ENCODE measurements at regions not wholly inside any gene's neighbourhood (a gene's known extent, or its start where the extent isn't known, plus 50 kb on each side); places are given as distances from the start of the nearest gene placed in this dataset.

GRCh38 chr2:215876139-215876936, 137.0 kb downstream of the MREG start:
- Histone ChIP-seq H3K9me3 (ENCODE audit: insufficient read depth in 2 of 2, low read depth in 1 of 2, low read length in 1 of 2) (peaks cover 0 to 3% of the 10 kb centered on the region in 2 experiments; a peak in 2 of 4 replicates), H2BK5ac (ENCODE audit: low read depth, low read length) (no peak overlapping the region), H4K8ac (ENCODE audit: extremely low read depth, insufficient read depth, low read length) (no peak overlapping the region), H3K27ac (ENCODE audit: low read depth, low read length) (no peak overlapping the region), H3K14ac (ENCODE audit: insufficient read length) (no peak overlapping the region), H2AK5ac (ENCODE audit: low read depth, low read length) (no peak overlapping the region), H3K4me2 (ENCODE audit: insufficient read depth in 1 of 2, low read depth in 2 of 2, low read length in 2 of 2) (no peak overlapping the region), H4K20me1 (replicated peaks in 1 of 2; ENCODE audit: control insufficient read depth in 1 of 2, insufficient read depth in 2 of 2, low read length in 2 of 2) (no peaks in the 10 kb centered on the region), H3K36me3 (ENCODE audit: control insufficient read depth in 2 of 4, insufficient read depth in 4 of 4, low read length in 3 of 4) (no peaks in the 10 kb centered on the region), H2BK12ac (ENCODE audit: low read depth, low read length) (no peak overlapping the region), H3K23ac (ENCODE audit: insufficient read length) (no peak overlapping the region), H3K4ac (replicated peaks; ENCODE audit: insufficient read length, low read depth, low read length) (no peak overlapping the region), H3K27me3 (replicated peaks in 1 of 4; ENCODE audit: control insufficient read depth in 3 of 4, extremely low read depth in 1 of 4, insufficient read depth in 3 of 4, low read length in 3 of 4) (no peaks in the 10 kb centered on the region), H4K5ac (ENCODE audit: insufficient read length, low read depth, low read length) (no peak overlapping the region), H3K79me1 (ENCODE audit: low read depth, low read length) (no peaks in the 10 kb centered on the region), H3K18ac (ENCODE audit: extremely low read depth, low read length) (no peak overlapping the region), H3K4me1 (replicated peaks in 1 of 4; ENCODE audit: control insufficient read depth in 3 of 4, insufficient read depth in 4 of 4, low read length in 3 of 4) (no peaks in the 10 kb centered on the region), H3K4me3 (ENCODE audit: extremely low read depth in 1 of 4, insufficient read depth in 2 of 4, low read depth in 3 of 4, low read length in 4 of 4) (no peak overlapping the region), H3K56ac (replicated peaks; ENCODE audit: insufficient read length, low read depth, low read length) (no peak overlapping the region), H4K91ac (replicated peaks; ENCODE audit: insufficient read length, low read length) (no peak overlapping the region), H2BK20ac (ENCODE audit: low read length) (no peak overlapping the region), H3K23me2 (ENCODE audit: low read depth, low read length) (no peaks in the 10 kb centered on the region), H2BK120ac (replicated peaks; ENCODE audit: low read depth, low read length) (no peak overlapping the region), H3K9ac (replicated peaks in 1 of 4; ENCODE audit: extremely low read depth in 1 of 4, low read depth in 3 of 4, low read length in 3 of 4) (no peak overlapping the region), H2AFZ (ENCODE audit: low read length) (no peak overlapping the region), H3K79me2 (ENCODE audit: control insufficient read depth in 1 of 2, insufficient read depth in 2 of 2, low read length in 2 of 2) (no peaks in the 10 kb centered on the region), H2BK15ac (ENCODE audit: low read length) (no peak overlapping the region)
- POLR2A ChIA-PET (ENCODE audit: partially characterized antibody), result no interaction called here
- WGBS, 2 experiments (ENCODE audit: extremely low coverage in 1 of 2, insufficient coverage in 1 of 2, insufficient read length in 1 of 2, insufficient replicate concordance in 2 of 2, low coverage in 1 of 2, low lambda C conversion rate in 2 of 2, missing lambda C conversion rate in 1 of 2), result 77% methylated on average over 3 of the region's 3 CpGs; no CpG with 5 or more reads in 1 of the 2 experiments
- FAIRE-seq (no peak), DNase-seq (ENCODE audit: low read depth in 1 of 2, low spot score in 2 of 2) (no peak)
- CTCF ChIA-PET (ENCODE audit: partially characterized antibody), result interaction anchor here (0.6 to 1.8 kb wide), 10 partner anchors 10 to 340 kb away, joined by 3 to 7 read pairs (median 4); no protein-coding TSS in a partner anchor
- TF ChIP-seq NANOG (IDR thresholded peaks at IDR 0.05; ENCODE audit: insufficient read depth, low read depth, low read length, poor library complexity, severe bottlenecking) (no peak), NRF1 (IDR thresholded peaks at IDR 0.05; ENCODE audit: low read depth, low read length) (no peak), POLR2A (IDR thresholded peaks at IDR 0.05; ENCODE audit: control extremely low read depth in 1 of 2, low read depth in 2 of 2, low read length in 2 of 2) (no peak), TBP (IDR thresholded peaks at IDR 0.05; ENCODE audit: low read depth, low read length) (no peak), BCL11A (IDR thresholded peaks at IDR 0.05; ENCODE audit: low read depth in 2 of 2, low read length in 2 of 2) (no peak), EZH2 (IDR thresholded peaks at IDR 0.05; ENCODE audit: low read depth, low read length, severe bottlenecking) (no peak)

Measured in H1 (cell line).